ENCODE measurements at regions not wholly inside any gene's neighbourhood (a gene's known extent, or its start where the extent isn't known, plus 50 kb on each side); places are given as distances from the start of the nearest gene placed in this dataset.
A peak's percentile ranks its signal among the peaks of the same experiment; 100 is the strongest.
"Not testable (repeated sequence)": the region's sequence is repeated elsewhere in the genome, so short reads cannot be mapped to it uniquely, and the experiment has no call there.

DNA sequence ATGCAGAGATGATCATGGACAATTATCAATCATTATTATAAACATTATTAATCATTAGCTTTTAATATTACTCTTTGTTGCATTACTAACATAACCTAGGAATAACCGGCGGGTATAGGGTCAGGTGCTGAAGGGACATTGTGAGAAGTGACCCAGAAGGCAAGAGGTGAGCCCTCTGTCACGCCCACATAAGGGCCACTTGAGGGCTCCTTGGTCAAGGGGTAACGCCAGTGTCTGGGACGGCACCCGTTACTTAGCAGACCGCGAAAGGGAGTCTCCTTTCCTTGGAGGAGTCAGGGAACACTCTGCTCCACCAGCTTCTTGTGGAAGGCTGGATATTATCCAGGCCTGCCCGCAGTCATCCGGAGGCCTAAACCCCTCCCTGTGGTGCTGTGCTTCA is 145.0 kb downstream of the ARL4C start:
- intact Hi-C loops (cut with DNase I); ATAC-seq: not testable (repeated sequence)

GRCh38 chr2:234348081-234348480 is 148.8 kb downstream of the ARL4C start:
- DNase-seq (no peak), ATAC-seq (peak in 1 of 2 donors; percentile 51)
- intact Hi-C loops (cut with DNase I), result no loop called here

More for the DNA sequence above, 145.0 kb downstream of the ARL4C start:
- not testable (repeated sequence) for DNase-seq

DNA sequence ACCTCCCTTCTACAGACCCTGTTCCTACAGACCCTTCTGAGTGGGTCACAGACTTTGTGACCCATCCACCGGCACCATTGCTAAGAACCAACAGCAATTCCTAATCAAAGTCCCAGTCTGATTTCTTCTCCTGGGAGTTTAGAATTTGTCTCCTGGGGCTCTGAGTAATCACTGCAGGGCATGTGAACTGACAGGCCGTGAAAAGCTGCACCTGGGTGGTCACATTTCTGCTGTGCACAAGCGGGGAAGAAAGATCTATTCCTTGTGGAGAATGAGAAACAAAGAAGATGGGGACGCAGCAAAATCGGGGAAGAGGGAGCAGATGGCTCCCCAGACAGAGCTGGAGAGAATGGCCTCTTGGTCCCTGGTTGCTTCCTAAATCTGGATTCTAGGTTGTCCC is 151.0 kb downstream of the ARL4C start:
- ATAC-seq (no peak), DNase-seq (no peak)
- intact Hi-C loops (cut with DNase I), result no loop called here

GRCh38 chr2:234344012-234344411 is 152.9 kb downstream of the ARL4C start:
- ATAC-seq (no peak), DNase-seq (no peak)
- intact Hi-C loops (cut with DNase I), result no loop called here

DNA sequence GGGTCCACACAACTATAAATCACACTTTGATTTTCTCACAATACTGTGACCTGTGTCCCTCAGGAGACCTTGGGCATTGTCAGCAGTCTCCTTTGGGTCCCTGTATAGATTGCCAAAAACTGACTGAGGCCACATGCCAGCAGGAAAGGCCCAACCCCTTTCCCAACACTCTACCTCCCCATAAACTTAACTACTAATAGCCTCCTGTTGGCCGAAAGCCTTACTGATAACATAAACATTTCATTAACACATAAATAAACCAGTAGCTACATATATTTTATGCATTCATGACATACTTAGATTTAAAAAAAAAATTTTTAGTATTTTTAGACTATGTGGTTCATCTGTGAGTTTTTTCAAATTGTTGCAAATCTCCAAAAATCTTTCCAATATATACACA is 153.5 kb downstream of the ARL4C start:
- DNase-seq, result no peak
- peak in 1 of 2 donors; percentile 16 for ATAC-seq
- intact Hi-C loops (cut with DNase I), result no loop called here

GRCh38 chr2:234341306-234341985 is 155.4 kb downstream of the ARL4C start:
- ATAC-seq, result peak; percentile 50 to 65
- no peak for DNase-seq
- intact Hi-C loops (cut with DNase I), result no loop called here

DNA sequence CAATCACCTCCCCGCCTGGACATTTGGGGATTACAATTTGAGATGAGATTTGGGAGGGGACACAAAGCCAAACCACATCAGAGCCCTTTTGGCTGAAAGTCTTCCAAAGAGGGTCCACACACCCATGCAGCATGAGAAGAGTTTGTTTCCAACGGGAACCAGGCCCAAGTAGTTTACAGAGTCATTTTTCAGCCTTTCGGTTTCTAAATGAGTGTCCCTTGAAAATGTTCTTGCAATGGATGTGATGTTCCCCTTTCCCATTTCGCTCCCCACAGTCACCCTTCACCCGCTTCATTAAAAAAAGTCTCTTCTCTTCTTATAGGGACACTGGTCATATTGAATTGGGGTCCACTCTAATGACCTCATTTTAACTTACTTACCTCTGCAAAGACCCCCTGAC is 157.4 kb downstream of the ARL4C start:
- ATAC-seq, result no peak
- intact Hi-C loops (cut with DNase I), result loop anchor here in 1 of 2 donors (5.0 kb wide), 1 partner anchor 158 kb away; the partner anchor contains the start of gene ARL4C
- DNase-seq, result no peak

DNA sequence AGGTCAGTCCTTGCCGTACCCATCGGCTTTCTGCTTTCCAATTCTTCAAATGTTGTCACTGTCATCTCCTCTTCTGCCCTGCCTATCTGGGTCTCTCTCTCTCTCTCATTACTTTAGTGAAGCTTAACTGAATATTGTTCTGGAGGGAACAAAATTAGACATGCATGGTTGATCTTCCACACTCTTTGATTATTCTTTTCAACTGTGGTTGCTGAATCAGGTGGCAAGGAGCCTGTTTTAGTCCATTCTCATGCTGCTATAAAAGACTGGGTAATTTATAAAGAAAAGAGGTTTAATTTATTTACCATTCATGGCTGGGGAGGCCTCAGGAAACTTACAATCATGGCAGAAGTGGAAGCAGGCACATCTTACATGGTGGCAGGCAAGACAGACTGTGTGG is 157.9 kb downstream of the ARL4C start:
- ATAC-seq, result no peak
- DNase-seq, result no peak
- intact Hi-C loops (cut with DNase I), result loop anchor here in 1 of 2 donors (5.0 kb wide), 1 partner anchor 158 kb away; the partner anchor contains the start of gene ARL4C

DNA sequence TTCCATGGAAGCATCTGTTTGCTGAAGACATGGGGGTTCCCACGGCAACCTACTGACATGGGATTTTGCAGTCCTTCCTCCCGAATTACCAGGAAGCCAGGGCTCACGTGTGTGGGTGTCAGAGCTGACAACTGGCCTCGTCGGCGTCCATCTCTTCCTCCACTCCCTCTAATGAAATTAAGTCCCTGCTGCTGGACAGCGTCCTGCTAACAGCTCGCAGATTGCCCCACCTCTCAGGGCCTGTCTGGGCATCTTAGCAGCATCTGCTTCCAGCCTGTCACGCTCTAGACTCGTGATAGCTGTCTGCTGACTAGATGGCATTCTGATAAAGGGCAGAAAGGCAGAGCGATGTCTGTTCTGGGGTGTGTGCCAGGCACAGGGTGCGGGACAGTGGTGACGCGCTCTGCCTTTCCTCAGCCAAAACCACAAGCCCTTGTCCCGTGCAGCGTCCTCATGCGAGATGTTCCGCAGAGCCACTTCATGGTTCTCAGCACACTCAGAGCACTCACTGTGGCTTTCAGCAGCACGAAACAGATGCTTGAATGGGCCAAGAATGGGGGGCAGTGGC is 161.1 kb downstream of the ARL4C start:
- intact Hi-C loops (cut with DNase I), result loop anchor here in 1 of 2 donors (2.0 to 5.0 kb wide), 2 partner anchors 45 to 162 kb away; partner anchors contain the start of gene ARL4C
- peak; percentile 90 to 95 for ATAC-seq
- peak; percentile 82 for DNase-seq

- DNase-seq, result no peak
- intact Hi-C loops (cut with DNase I), result loop anchor here in 1 of 2 donors (2.0 to 5.0 kb wide), 2 partner anchors 44 to 163 kb away; partner anchors contain the start of gene ARL4C
- ATAC-seq, result no peak
Observed at GRCh38 chr2:234334756-234335155, 162.1 kb downstream of the ARL4C start.

- peak; percentile 32 for DNase-seq
- intact Hi-C loops (cut with DNase I), result loop anchor here in 1 of 2 donors (2.0 kb wide), 1 partner anchor 43 kb away; no protein-coding TSS in a partner anchor
- ATAC-seq, result no peak
Observed at GRCh38 chr2:234334151-234334550, 162.7 kb downstream of the ARL4C start.

DNA sequence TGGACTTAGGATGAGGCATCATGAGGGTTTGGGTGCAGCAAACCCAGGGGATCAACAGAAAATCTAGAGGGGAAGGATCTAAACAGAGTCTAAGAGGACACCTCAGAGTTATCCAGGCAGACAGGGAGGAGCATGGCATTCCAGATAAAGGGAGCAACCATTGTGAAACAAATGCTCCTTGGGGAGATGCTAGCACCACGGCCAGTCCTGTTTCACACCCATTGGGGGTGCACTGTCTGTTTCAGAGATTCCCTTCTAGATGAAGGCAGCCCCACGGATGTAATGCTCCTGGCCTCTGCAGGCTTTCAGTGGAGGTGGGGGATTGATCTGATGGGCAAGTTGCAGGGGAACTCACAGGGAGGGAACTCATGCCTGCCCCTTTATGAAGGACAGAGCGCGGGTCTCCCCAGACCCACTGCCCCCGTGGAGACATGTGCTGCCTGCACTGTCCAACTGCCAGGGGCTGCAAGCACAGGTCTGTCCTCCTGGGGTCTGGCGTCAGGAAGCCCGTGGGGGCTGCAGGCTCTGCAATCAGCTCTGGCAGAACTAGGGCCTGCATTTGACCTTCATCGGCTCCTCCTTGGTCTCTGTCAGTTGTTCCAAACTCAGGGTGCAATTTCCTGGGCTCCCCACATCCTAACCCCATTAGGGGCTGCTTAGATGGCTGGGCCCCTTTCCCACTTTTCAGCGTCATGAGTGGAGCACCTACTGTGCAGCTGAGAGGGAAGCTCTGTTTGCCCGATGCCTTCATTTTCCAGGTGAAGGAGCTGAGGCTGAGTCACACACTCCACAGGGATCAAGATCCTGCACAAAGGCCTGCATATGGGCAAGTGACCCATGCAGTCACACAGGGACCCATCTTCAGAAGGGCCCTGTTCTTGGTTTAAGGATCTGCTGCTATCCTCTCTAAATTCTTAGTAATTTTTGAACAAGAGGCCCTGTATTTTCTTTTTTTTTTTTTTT is 163.4 kb downstream of the ARL4C start:
- ATAC-seq, result no peak
- no peak for DNase-seq
- intact Hi-C loops (cut with DNase I), result loop anchor here in 1 of 2 donors (2.0 kb wide), 1 partner anchor 43 kb away; no protein-coding TSS in a partner anchor

DNA sequence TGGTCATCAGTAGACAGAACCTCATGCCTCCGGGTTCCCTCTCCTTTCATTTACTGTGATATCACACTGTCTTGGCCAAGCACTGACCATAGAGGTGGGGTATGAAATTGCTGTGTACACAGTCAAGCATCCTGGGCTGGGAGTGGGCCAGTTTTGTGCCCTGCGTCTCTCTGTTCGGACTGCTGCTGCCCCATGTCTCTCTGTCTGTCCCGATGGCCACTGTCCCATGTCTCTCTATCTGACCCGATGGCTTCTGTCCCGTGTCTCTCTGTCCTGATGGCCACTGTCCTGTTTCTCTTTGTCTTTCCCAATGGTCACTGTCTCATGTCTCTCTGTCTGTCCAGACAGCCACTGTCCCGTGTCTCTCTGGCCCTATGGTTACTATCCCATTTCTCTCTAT is 164.9 kb downstream of the ARL4C start:
- intact Hi-C loops (cut with DNase I), result no loop called here
- DNase-seq, result no peak
- ATAC-seq, result no peak

- ATAC-seq (no peak), DNase-seq (no peak)
- intact Hi-C loops (cut with DNase I), result no loop called here
Observed at GRCh38 chr2:234331566-234331965, 165.3 kb downstream of the ARL4C start.

DNA sequence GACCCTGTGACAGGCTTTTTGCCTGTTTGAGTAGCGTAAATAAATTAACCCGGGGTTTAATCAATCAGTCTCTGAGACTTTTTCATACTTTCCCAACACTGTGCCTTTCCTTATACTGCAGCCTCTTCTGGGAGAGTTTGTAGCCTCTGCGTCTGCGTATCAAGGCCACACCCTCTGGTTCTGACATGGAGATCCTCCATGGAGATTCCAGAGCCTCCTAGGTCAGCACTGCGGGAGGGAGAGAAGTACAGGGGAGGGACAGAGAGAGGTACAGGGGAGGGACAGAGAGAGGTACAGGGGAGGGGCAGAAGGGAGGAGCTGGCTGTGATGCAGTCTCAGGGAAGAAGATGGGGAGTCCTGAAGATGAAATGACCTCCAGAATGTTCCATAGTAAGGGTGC is 166.0 kb downstream of the ARL4C start:
- ATAC-seq, result no peak
- intact Hi-C loops (cut with DNase I), result no loop called here
- DNase-seq, result no peak

DNA sequence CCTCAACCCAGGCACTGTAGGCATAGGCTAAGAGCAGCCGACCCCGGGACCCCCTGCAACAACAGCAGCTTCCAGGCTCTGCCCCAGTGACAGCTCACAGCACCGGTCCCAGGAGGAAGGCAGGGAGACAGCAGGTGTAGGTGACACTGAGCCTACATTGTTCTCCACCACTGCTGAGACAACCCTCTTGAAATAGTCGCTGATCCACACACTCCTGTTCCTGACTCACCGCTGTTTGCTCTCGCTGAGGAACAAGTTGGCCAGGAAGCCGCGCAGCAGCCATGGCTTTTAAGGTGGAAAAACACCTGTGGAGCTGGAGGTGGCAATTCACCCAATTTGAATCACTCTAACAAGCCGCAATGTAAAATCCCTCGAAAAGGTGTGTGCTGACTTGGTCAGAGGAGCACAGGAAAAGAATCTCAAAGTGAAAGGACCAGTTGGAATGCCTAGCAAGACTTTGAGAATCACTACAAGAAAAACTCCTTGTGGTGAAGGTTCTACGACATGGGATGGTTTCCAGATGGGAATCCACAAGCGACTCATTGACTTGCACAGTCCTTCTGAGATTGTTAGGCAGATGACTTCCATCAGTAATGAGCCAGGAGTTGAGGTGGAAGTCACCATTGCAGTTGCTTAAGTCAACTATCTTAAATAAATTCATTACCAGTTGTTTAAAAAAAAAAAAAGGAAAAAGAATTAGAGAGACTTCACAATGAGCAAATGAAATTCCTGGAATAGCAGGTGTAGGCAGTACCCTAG is 167.5 kb downstream of the ARL4C start:
- intact Hi-C loops (cut with DNase I), result no loop called here
- no peak for DNase-seq
- ATAC-seq, result no peak

DNA sequence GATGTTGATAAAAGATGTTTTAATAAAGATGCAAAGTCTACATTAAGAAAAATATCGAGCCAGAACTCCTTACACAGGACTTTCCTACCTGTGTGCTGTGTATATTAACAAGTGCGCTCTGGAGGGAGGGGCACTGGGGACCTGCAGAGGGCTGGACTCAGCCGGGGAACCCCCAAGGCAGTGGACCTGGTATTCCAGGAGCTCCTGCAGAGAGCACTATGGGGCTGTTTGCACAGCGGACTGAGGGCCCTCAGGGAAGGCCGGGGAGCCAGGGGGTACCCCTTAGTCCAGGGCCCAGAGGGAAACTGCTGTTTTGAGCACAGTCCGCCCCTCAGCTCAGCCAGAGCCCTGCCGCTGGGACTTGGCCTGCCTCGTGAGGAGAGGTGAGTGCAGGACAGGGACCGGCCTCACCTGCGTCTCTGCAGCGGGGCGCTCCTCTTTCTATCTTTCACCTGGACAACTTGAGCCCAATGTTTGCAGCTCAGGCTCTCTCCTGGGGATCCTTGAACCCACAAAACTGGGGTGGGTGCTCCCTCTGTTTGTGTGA is 168.4 kb downstream of the ARL4C start:
- intact Hi-C loops (cut with DNase I), result no loop called here
- no peak for ATAC-seq

GRCh38 chr2:234326694-234327093 is 170.2 kb downstream of the ARL4C start:
- DNase-seq, result no peak
- no peak for ATAC-seq
- intact Hi-C loops (cut with DNase I), result no loop called here

More for the DNA sequence above, 168.4 kb downstream of the ARL4C start:
- no peak for DNase-seq
